ENCODE measurements at regions not wholly inside any gene's neighbourhood (a gene's known extent, or its start where the extent isn't known, plus 50 kb on each side); places are given as distances from the start of the nearest gene placed in this dataset.

DNA sequence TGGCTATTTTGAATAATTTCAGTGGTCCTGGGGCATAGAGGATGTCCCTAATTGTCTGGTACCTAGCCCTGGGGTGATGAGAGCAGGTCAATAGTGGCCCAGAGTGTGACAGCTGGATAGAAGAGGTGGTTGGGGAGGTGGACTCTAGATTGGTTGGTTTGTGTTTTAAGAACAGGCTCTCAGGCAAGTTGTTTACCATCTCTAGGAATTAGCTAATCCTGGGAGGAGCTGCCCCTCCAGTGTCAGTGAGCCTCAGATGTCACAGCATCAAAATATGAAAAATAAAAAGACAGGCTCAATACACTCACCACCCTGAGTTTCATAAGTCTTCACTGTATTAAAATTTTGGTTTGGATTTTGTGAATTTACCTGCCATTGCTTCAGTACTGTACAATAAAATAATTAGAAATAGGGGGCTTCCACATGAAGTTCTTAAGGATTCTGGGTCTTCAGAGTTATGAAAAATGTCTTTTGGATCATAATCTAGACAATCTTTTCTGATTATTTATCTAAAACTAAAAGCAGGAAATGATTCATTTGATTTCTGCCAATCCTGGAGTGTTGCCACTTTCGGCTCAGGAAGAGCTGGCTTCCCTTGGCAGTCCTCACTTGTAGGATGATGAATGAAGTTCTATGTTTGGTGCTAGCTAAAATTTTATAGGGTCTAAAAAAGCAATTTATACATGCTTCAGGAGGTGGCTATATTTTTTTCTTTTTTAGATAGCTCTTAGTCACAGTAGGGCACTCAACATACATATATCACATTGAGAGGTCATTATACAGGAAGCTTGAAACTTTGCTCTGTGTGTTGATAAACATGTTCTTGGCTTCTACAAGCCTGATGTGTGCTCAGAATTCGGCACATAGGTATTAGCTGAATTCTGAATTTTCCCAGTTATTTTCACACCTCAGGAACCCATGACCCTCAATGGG is 395.1 kb downstream of the RAB28 start:
- Histone ChIP-seq H3K4me2 (ENCODE audit: low read depth, low read length) (no peak overlapping the region), H3K36me3 (replicated peaks; ENCODE audit: insufficient read depth, low read length) (no peaks in the 10 kb centered on the region), H3K9me3 (replicated peaks; ENCODE audit: insufficient read depth, low read length) (no peaks in the 10 kb centered on the region), H3K79me2 (ENCODE audit: low read length) (no peaks in the 10 kb centered on the region), H3K4me3 (ENCODE audit: low read length) (no peak overlapping the region), H3K4me1 (ENCODE audit: low read length) (peaks cover 9% of the 10 kb centered on the region), H2AFZ (ENCODE audit: low read length) (no peak overlapping the region), H4K20me1 (ENCODE audit: insufficient read depth, low read length) (no peaks in the 10 kb centered on the region), H3K9me2 (replicated peaks; ENCODE audit: insufficient read depth, low read length) (no peaks in the 10 kb centered on the region), H3F3A (ENCODE audit: insufficient read depth, low read length) (no peaks in the 10 kb centered on the region), H3K9ac (ENCODE audit: low read length) (no peak overlapping the region), H3K27ac (ENCODE audit: low read length) (no peak overlapping the region), H3K27me3 (replicated peaks; ENCODE audit: insufficient read depth, low read length) (no peaks in the 10 kb centered on the region)
- DNase-seq, result no peak
- TF ChIP-seq EZH2phosphoT487 (IDR thresholded peaks at IDR 0.05; ENCODE audit: low read length), result no peak
- TF ChIP-seq, protein P1, sequence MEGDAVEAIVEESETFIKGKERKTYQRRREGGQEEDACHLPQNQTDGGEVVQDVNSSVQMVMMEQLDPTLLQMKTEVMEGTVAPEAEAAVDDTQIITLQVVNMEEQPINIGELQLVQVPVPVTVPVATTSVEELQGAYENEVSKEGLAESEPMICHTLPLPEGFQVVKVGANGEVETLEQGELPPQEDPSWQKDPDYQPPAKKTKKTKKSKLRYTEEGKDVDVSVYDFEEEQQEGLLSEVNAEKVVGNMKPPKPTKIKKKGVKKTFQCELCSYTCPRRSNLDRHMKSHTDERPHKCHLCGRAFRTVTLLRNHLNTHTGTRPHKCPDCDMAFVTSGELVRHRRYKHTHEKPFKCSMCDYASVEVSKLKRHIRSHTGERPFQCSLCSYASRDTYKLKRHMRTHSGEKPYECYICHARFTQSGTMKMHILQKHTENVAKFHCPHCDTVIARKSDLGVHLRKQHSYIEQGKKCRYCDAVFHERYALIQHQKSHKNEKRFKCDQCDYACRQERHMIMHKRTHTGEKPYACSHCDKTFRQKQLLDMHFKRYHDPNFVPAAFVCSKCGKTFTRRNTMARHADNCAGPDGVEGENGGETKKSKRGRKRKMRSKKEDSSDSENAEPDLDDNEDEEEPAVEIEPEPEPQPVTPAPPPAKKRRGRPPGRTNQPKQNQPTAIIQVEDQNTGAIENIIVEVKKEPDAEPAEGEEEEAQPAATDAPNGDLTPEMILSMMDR (IDR thresholded peaks at IDR 0.05; ENCODE audit: low read length), result no peak

DNA sequence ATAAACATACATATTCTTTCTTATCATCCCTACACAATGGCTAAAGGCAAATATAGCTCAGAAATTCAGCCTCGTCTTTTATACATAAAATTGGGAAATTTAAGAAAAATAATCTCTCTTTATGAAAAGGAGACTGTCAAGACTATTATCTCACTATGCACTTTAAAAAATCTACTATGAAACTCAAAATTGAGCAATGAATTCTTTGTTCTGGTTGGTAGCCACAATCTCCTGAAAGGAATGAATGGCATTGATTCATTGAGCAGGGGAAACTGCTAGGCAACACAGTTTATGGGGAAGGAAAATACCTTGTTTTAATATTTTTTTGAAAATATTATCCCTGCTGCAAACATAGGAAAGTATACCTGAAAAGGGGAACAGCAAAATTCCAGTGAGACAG is 397.1 kb downstream of the RAB28 start:
- Histone ChIP-seq H3K9ac (ENCODE audit: low read length) (no peak overlapping the region), H3K4me3 (ENCODE audit: low read length) (no peak overlapping the region), H3K79me2 (ENCODE audit: low read length) (no peaks in the 10 kb centered on the region), H3F3A (ENCODE audit: insufficient read depth, low read length) (no peaks in the 10 kb centered on the region), H3K27me3 (replicated peaks; ENCODE audit: insufficient read depth, low read length) (no peaks in the 10 kb centered on the region), H3K4me1 (ENCODE audit: low read length) (peaks cover 16% of the 10 kb centered on the region), H4K20me1 (ENCODE audit: insufficient read depth, low read length) (no peaks in the 10 kb centered on the region), H2AFZ (ENCODE audit: low read length) (no peak overlapping the region), H3K4me2 (ENCODE audit: low read depth, low read length) (no peak overlapping the region), H3K9me3 (replicated peaks; ENCODE audit: insufficient read depth, low read length) (no peaks in the 10 kb centered on the region), H3K9me2 (replicated peaks; ENCODE audit: insufficient read depth, low read length) (no peaks in the 10 kb centered on the region), H3K27ac (ENCODE audit: low read length) (no peak overlapping the region), H3K36me3 (replicated peaks; ENCODE audit: insufficient read depth, low read length) (no peaks in the 10 kb centered on the region)
- TF ChIP-seq EZH2 (optimal IDR thresholded peaks at IDR 0.05; ENCODE audit: low read depth, low read length) (no peak), EZH2phosphoT487 (IDR thresholded peaks at IDR 0.05; ENCODE audit: low read length) (no peak)
- TF ChIP-seq, protein P1 (IDR thresholded peaks at IDR 0.05; ENCODE audit: low read length), result no peak
- DNase-seq, result no peak

DNA sequence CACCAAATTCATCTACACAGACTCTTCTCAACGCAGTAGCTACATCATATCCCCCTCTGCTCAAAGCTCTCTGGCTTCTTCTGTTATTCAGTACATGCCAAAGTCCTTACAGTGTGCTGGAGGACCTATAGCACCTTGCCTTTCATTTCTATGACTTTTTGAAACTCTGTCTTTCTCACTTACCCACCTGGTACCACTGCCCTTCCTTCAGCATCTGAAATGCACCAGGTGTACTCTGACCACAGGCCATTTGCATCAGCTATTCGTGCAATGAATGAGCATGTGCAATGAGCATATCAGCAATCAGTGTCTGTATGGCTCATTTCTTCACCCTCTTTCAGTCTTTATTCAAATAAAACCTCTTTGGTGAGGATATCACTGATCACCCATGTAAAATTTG is 399.9 kb downstream of the RAB28 start:
- Histone ChIP-seq H3K4me1 (ENCODE audit: low read length) (peaks cover 16% of the 10 kb centered on the region), H3K27ac (ENCODE audit: low read length) (peak overlapping the region; percentile 35; the same call in 1 of the 2 replicates), H3K36me3 (replicated peaks; ENCODE audit: insufficient read depth, low read length) (no peaks in the 10 kb centered on the region), H3K27me3 (replicated peaks; ENCODE audit: insufficient read depth, low read length) (no peaks in the 10 kb centered on the region), H3K9me2 (replicated peaks; ENCODE audit: insufficient read depth, low read length) (no peaks in the 10 kb centered on the region), H2AFZ (ENCODE audit: low read length) (no peak overlapping the region), H3K4me2 (ENCODE audit: low read depth, low read length) (no peak overlapping the region), H3K9ac (ENCODE audit: low read length) (no peak overlapping the region), H3F3A (ENCODE audit: insufficient read depth, low read length) (no peaks in the 10 kb centered on the region), H4K20me1 (ENCODE audit: insufficient read depth, low read length) (no peaks in the 10 kb centered on the region), H3K9me3 (replicated peaks; ENCODE audit: insufficient read depth, low read length) (no peaks in the 10 kb centered on the region), H3K4me3 (ENCODE audit: low read length) (no peak overlapping the region), H3K79me2 (ENCODE audit: low read length) (no peaks in the 10 kb centered on the region)
- TF ChIP-seq EZH2 (optimal IDR thresholded peaks at IDR 0.05; ENCODE audit: low read depth, low read length) (no peak), EZH2phosphoT487 (IDR thresholded peaks at IDR 0.05; ENCODE audit: low read length) (no peak)
- TF ChIP-seq, protein P1 (IDR thresholded peaks at IDR 0.05; ENCODE audit: low read length), result no peak
- peak; percentile 76 for DNase-seq
